ENCODE measurements at regions not wholly inside any gene's neighbourhood (a gene's known extent, or its start where the extent isn't known, plus 50 kb on each side); places are given as distances from the start of the nearest gene placed in this dataset.
"Not testable (repeated sequence)": the region's sequence is repeated elsewhere in the genome, so short reads cannot be mapped to it uniquely, and the experiment has no call there.

DNA sequence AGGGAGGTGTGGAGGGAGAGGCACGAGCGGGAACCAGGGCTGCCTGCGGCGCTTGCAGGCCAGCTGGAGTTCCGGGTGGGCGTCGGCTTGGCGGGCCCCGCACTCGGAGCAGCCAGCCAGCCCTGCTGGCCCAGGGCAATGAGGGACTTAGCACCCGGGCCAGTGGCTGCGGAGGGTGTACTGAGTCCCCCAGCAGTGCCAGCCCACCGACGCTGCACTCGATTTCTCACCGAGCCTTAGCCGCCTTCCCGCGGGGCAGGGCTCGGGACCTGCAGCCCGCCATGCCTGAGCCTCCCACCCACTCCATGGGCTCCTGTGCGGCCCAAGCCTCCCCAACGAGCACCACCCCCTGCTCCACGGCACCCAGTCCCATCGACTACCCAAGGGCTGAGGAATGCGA, 241.1 kb upstream of the PTGER4 start:
- not testable (repeated sequence) for TF ChIP-seq POLR2A, POLR2AphosphoS5 (IDR thresholded peaks at IDR 0.05; ENCODE audit: low read depth, low read length)

Data from GM12891 (cell line).